Endothelial cell of umbilical vein (primary cell): ENCODE measurements at regions not wholly inside any gene's neighbourhood (a gene's known extent, or its start where the extent isn't known, plus 50 kb on each side); places are given as distances from the start of the nearest gene placed in this dataset.

Experiments used
- BruUV-seq: library from RNA; stranded (reverse); fragments of 400-500 nt; replicated peaks from 2 replicates; lab custom pipeline; 2021; lab: Mats Ljungman, UMichigan
- CTCF ChIA-PET: fragments of 300-600, 350-600 bp; sonication (Branson Sonifier 250); formaldehyde crosslinking; loops from one replicate; lab custom pipeline; 2021; ENCODE audit warnings: antibody characterized with exemption, inconsistent platforms; lab: Charles Lee
- POLR2A ChIA-PET: fragments of 300-600, 350-600 bp; sonication (Branson Sonifier 250); formaldehyde crosslinking; loops from one replicate; lab custom pipeline; 2021; ENCODE audit warnings: antibody characterized with exemption, inconsistent platforms; lab: Charles Lee
- DNase-seq: peaks from one replicate; pipeline ENCODE4 v3.0.0-alpha.2; 2011; ENCODE audit warnings: low read depth, low spot score
- FAIRE-seq: peaks from 2 replicates; lab custom pipeline; 2011; peaks lifted over from hg19 to GRCh38; lab: Jason Lieb, UNC
- H2AFZ ChIP-seq: 2 replicates; pipeline ENCODE4 v1.6.0; 2012; ENCODE audit warnings: low read depth, low read length, control low read depth, inconsistent platforms
- H3K27ac ChIP-seq: 2 replicates; pipeline ENCODE4 v1.5.1; 2011; ENCODE audit warnings: low read depth, mild to moderate bottlenecking, control low read depth, low read length, moderate library complexity; ENCODE audit not compliant: insufficient read depth
- H3K27me3 ChIP-seq, 2 experiments: 2 replicates each; pipeline versions ENCODE4 v1.6.0 to v1.6.1; 2011; ENCODE audit warnings: low read length in 2 of 2, mixed read lengths in 1 of 2; ENCODE audit not compliant: control insufficient read depth in 2 of 2, insufficient read depth in 2 of 2
- H3K36me3 ChIP-seq, 2 experiments: 2 replicates in 1 of 2; 3 replicates in 1 of 2; pipeline ENCODE4 v1.5.1; 2011; ENCODE audit warnings: low read length in 2 of 2, mild to moderate bottlenecking in 1 of 2, moderate library complexity in 1 of 2; ENCODE audit not compliant: control insufficient read depth in 2 of 2, insufficient read depth in 2 of 2; ENCODE audit errors: extremely low read depth in 1 of 2
- H3K4me1 ChIP-seq: 3 replicates; pipeline ENCODE4 v1.5.1; 2011; ENCODE audit warnings: mild to moderate bottlenecking, low read length; ENCODE audit not compliant: control insufficient read depth, insufficient read depth; ENCODE audit errors: extremely low read depth
- H3K4me2 ChIP-seq: 2 replicates; pipeline ENCODE4 v1.6.1; 2011; ENCODE audit warnings: low read length, control low read depth, mixed read lengths; ENCODE audit not compliant: insufficient read depth
- H3K4me3 ChIP-seq, 3 experiments: fragments of 200-600 bp in 1 of 3; sonication (generic), shearing (Covaris generic) in 1 of 3; replicated peaks in 1 of 3; 2 replicates each; pipeline ENCODE4 v1.5.1; 2011 to 2016; ENCODE audit warnings: control low read depth in 3 of 3, low read length in 3 of 3, mild to moderate bottlenecking in 2 of 3, inconsistent platforms in 1 of 3, low read depth in 1 of 3, moderate library complexity in 1 of 3; ENCODE audit not compliant: insufficient read depth in 1 of 3
- H3K79me2 ChIP-seq: 2 replicates; pipeline ENCODE4 v1.6.0; 2012; ENCODE audit warnings: low read length, inconsistent platforms; ENCODE audit not compliant: control insufficient read depth, insufficient read depth
- H3K9ac ChIP-seq: replicated peaks from 2 replicates; pipeline ENCODE3; 2011; ENCODE audit warnings: low read length, control low read depth; ENCODE audit not compliant: insufficient read depth; ENCODE audit errors: extremely low read depth
- H3K9me1 ChIP-seq: replicated peaks from 3 replicates; pipeline ENCODE4 v1.6.0; 2011; ENCODE audit warnings: mild to moderate bottlenecking, low read length; ENCODE audit not compliant: control insufficient read depth, insufficient read depth; ENCODE audit errors: extremely low read depth
- H3K9me3 ChIP-seq: replicated peaks from 2 replicates; pipeline ENCODE4 v1.5.1; 2012; ENCODE audit warnings: low read length, inconsistent platforms; ENCODE audit not compliant: control insufficient read depth, insufficient read depth
- H4K20me1 ChIP-seq: replicated peaks from 2 replicates; pipeline ENCODE3; 2011; ENCODE audit warnings: mild to moderate bottlenecking, low read length; ENCODE audit not compliant: control insufficient read depth, insufficient read depth; ENCODE audit errors: extremely low read depth
- FOS ChIP-seq: IDR thresholded peaks from 2 replicates; pipeline ENCODE4 v1.6.1; 2011; ENCODE audit warnings: mild to moderate bottlenecking, low read length, moderate library complexity, borderline replicate concordance; ENCODE audit not compliant: insufficient read depth
- GATA2 ChIP-seq: IDR thresholded peaks from 2 replicates; pipeline ENCODE4 v1.7.0; 2011; ENCODE audit warnings: low read depth, mild to moderate bottlenecking, moderate library complexity, mixed read lengths, low read length; ENCODE audit not compliant: insufficient read length, insufficient read depth
- POLR2AphosphoS5 ChIP-seq: IDR thresholded peaks from 2 replicates; pipeline ENCODE4 v1.6.1; 2012; ENCODE audit warnings: low read depth, mild to moderate bottlenecking, control low read depth, low read length, moderate library complexity; ENCODE audit not compliant: insufficient read depth
- dilution Hi-C: fragments of 300-500 bp; cut with MboI; formaldehyde crosslinking; loops from one replicate; pipeline ENCODE4 v1.15.0; 2019; ENCODE audit warnings: low sequenced_read_pairs; ENCODE audit not compliant: extremely low pct_ligation_motif_present
- intact Hi-C: fragments of 100-400 bp; cut with micrococcal nuclease; formaldehyde crosslinking; loops from one replicate; pipeline ENCODE4 v1.10.0; 2022

- Histone ChIP-seq H2AFZ (no peak overlapping the region), H3K4me3 (no peak overlapping the region), H3K4me1 (no peaks in the 10 kb centered on the region), H3K27ac (no peak overlapping the region), H3K9ac (no peak overlapping the region), H3K27me3 (no peaks in the 10 kb centered on the region), H4K20me1 (no peaks in the 10 kb centered on the region), H3K9me1 (no peaks in the 10 kb centered on the region), H3K79me2 (no peaks in the 10 kb centered on the region), H3K36me3 (no peaks in the 10 kb centered on the region), H3K9me3 (no peaks in the 10 kb centered on the region), H3K4me2 (no peak overlapping the region)
- TF ChIP-seq FOS: no peak
- TF ChIP-seq POLR2AphosphoS5: no peak
- FAIRE-seq: no peak
- ChIA-PET POLR2A (no interaction called here), CTCF (no interaction called here)
- intact Hi-C loops: no loop called here
- DNase-seq: no peak
- dilution Hi-C loops: no loop called here
- no TSS peak for BruUV-seq
Observed at GRCh38 chr3:13235079-13235478, 161.8 kb upstream of the IQSEC1 start.

GRCh38 chr3:13234666-13235065 lies 161.4 kb upstream of the IQSEC1 start:
- no peak for FAIRE-seq
- no peaks in the 10 kb centered on the region for H3K4me1 ChIP-seq
- no peaks in the 10 kb centered on the region for H3K27me3 ChIP-seq
- ChIA-PET CTCF (no interaction called here), POLR2A (no interaction called here)
- no peak overlapping the region for H3K4me3 ChIP-seq
- no peak overlapping the region for H3K27ac ChIP-seq
- intact Hi-C loops: no loop called here
- no peaks in the 10 kb centered on the region for H3K79me2 ChIP-seq
- no peak overlapping the region for H3K4me2 ChIP-seq
- TF ChIP-seq GATA2: no peak
- H3K9me3 ChIP-seq: no peaks in the 10 kb centered on the region
- dilution Hi-C loops: no loop called here
- BruUV-seq: no TSS peak
- no peaks in the 10 kb centered on the region for H3K36me3 ChIP-seq
- no peak for DNase-seq
- H2AFZ ChIP-seq: no peak overlapping the region
- no peak overlapping the region for H3K9ac ChIP-seq
- H3K9me1 ChIP-seq: no peaks in the 10 kb centered on the region
- H4K20me1 ChIP-seq: no peaks in the 10 kb centered on the region
